Lower leg skin (tissue), 3 donors: ENCODE measurements at regions not wholly inside any gene's neighbourhood (a gene's known extent, or its start where the extent isn't known, plus 50 kb on each side); places are given as distances from the start of the nearest gene placed in this dataset.

Experiments
- CTCF ChIP-seq, 3 donors: fragments of 450-650 bp; IDR thresholded peaks; one replicate each; pipeline ENCODE4 v1.5.1; 2016; ENCODE audit warnings: antibody characterized with exemption in 3 of 3, mild to moderate bottlenecking in 3 of 3, moderate library complexity in 2 of 3
- POLR2A ChIP-seq, 2 donors: fragments of 450-650 bp; IDR thresholded peaks; one replicate each; pipeline ENCODE4 v1.6.1; 2016 to 2017; ENCODE audit warnings: antibody characterized with exemption in 2 of 2, mild to moderate bottlenecking in 1 of 2, moderate library complexity in 1 of 2

DNA sequence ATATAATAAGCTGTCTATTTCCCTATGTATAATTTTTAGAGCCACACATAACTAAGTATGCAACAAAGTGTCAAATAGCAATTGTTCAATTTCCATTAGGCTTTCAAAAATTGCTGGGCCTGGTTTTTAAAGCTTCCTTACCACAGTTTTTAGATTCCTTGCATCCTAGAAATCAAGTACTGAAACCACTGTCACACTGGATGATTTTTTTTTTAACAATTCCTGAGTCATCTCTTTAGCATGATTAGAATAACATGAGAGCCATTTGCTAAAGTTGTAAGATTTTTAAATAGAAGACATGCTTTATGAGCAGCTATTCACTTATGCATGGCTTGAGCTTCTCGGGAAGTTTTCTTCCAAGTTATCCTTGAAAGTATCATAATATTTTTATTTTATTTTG is 319.5 kb upstream of the NXPH2 start:
- no peak for TF ChIP-seq CTCF (IDR thresholded peaks at IDR 0.05)
- TF ChIP-seq POLR2A (IDR thresholded peaks at IDR 0.05): no peak
